ENCODE measurements at regions not wholly inside any gene's neighbourhood (a gene's known extent, or its start where the extent isn't known, plus 50 kb on each side); places are given as distances from the start of the nearest gene placed in this dataset.

- no peak for DNase-seq
Measured at GRCh38 chr12:128052777-128053176, 214.2 kb upstream of the TMEM132C start.

DNA sequence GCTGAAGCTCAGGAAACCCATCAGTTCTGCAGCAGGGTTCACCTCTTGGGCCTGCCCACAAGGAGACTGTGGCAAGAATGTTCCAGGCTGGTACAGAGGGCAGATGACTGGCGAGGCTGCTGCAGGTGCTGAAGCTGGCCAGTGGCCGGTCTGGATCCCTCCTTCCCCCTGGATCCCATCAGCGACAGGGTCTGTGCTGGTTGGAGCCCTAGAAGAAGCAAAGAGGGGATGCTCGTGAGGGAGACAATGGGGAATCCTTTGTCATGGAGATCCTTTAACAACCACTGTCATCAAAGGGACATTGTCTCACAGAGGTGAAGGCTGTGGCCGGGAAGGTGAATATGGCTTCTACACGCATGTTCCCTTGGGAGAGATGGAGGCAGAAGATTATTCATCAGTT, 211.4 kb upstream of the TMEM132C start:
- DNase-seq: no peak

DNA sequence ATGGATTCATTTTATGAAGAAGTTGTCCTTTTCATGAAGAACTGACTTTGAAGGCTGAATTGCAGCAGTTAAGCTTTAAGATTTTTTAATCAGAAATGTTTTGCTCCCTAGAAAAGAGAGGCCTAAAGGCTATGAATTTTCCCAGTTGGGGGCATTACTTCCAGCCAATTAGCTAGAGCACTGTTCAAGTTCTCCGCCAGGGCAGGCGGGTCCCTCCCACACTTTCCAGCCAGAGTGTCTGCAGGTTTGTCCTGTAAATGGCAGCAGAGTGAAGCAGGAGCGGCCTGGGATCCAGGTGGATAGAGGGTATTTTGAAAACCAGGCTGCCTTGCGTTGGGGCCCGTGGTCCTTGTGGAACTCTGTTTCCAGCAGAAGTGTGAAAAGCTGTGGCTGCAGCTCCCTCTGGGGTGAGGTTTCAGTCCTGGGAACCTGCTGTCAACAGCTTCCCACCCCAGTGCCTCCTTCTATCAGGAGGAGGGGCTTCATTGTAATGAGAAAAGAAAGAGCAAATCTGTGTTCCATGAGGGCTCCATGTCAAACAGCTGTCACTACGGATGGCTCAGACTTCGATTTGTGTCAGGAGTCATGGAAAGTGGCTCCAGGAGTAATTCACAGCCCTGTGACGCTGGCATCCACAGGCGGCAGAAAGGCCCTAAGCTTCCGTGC, 210.7 kb upstream of the TMEM132C start:
- no peak for DNase-seq

DNA sequence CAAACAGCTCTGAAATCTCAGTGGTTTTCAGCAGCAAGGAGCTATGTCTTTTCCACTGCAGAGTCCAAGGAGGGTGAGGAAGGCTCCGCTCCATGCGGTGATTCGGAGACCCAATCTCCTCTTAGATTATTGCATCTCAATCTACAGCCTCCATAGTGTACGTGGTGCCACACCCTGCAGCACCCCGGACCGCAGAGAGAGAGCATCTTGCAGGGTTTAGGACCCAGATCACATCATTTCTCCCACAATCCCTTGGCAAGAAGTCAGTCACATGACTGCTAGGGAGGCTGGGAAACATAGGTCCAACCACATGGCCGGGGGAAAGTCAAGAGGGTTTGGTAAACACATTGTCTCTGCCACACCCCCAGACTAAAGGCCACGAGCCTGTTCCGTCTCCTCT, 209.4 kb upstream of the TMEM132C start:
- no peak for DNase-seq

DNA sequence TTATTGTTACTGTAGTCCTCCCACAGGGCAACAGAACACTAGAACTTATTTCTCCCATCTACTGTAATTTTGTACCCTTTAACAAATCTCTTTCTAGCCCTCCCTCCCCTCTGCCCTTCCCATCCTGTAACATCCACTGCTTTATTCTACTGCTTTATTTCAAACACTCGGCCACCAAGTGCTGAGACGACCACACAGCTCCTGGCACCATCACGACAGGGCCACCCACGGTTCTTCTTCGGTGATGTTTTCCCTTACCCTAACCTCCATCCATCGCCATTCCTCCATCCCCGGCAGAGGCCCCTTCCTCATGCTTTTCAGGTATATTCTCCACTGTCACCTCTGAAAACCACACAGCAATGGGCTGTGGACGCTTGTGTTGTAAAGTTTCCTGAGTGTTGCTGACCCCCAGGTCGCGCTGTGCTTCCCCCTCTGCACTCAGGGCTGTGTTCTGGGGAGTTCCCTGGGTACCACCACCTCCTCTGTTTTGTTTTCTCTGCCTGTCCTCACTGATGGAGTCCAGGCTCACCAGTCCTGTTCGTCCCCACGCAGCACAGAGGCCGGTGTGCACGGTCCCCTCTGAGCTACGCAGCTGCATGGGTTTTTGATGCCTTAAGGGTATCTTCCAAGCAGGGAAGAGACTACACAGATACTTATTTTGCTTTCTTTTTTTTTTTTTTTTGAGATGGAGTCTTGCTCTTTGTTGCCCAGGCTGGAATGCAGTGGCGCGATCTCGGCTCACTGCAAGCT, 207.2 kb upstream of the TMEM132C start:
- DNase-seq: no peak

DNA sequence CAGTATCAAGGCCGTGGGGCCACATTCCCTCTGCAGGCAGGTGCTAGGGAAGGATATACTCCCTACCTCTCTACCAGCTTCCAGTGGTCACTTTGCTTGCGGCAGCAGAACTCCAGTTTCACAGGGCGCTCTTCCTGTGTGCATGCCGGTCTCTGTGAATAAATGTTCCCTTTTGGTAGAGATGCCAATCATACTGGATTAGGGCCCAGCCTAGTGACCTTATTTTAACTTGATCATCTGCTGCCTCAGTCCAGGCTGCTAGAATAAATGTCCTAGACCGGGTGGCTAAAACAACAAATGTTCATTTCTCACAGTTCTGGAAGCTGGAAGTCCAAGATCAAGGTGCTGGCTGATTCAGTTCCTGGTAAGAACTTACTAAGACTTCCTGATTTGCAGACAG, 198.8 kb upstream of the TMEM132C start:
- no peak for DNase-seq

- no peak for DNase-seq
Measured at GRCh38 chr12:128069359-128069997, 197.5 kb upstream of the TMEM132C start.

GRCh38 chr12:128073937-128074336, 193.0 kb upstream of the TMEM132C start:
- no peak for DNase-seq

- no peak for DNase-seq
Measured at GRCh38 chr12:128075332-128075731, 191.6 kb upstream of the TMEM132C start.

DNA sequence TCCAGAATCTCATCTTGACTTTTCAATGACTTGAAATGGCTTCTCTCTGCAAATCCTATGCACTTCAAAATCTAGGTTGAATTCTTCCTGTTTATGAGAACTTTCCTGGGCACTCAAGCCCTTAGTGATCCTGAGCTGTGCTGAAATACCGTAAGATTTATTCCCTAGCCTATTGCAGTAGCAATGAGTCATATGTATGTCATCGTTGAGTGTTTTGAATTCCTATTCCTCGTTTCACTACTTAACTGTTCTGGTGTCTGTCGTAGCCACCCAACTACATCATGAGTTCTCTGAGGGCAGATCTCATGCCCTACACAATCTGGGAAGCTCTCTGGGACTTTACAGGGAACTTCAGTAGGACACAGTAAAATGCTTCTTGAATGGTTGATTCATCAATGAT, 190.8 kb upstream of the TMEM132C start:
- DNase-seq: no peak

DNA sequence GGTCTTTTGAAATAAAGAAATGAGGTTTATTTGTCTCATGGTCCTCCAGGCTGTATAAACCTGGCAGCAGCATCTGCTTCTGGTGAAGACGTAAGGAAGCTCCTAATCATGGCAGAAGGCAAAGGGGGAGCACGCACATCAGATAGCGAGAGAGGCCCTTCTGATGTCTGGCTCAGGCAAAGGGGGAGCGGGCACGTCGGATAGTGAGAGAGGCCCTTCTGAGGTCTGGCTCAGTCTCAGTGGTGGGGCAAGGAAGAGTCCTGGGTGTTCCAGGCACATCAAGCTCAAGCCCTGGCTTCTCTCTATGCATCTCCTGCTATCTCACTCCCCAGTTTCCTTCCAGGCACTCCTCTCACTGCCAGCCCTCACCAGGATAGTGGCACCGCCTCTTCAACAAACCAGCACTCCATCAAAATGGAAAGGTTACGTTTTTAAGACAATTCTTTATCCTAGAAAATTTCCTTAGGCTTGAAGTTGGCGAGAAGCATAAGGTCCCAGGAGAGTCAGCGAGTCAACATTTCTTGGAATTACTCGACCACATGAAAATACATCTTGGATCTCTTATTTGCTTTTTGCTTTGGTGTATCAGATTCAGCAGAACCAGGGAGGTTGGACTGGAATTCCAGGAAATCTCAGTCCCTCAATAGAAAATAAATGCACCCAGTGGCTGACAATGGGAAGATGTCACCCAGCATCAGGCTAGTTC, 189.6 kb upstream of the TMEM132C start:
- no peak for DNase-seq

DNA sequence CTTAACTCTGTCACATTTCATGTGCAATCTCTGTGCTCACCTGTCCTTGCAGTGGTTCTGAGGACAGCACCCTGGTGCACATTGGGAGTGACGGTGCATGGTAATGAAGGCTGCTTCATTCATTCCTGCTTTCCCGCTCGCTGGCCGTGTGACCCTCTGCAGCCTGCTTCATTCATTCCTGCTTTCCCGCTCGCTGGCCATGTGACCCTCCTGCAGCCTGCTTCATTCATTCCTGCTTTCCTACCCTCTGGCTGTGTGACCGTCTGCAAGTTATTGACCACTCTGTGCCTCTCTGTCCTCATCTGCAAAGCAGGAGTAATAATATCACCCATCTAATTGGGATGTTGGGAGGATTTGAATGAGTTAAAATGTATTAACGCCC, 189.1 kb upstream of the TMEM132C start:
- DNase-seq: no peak

DNA sequence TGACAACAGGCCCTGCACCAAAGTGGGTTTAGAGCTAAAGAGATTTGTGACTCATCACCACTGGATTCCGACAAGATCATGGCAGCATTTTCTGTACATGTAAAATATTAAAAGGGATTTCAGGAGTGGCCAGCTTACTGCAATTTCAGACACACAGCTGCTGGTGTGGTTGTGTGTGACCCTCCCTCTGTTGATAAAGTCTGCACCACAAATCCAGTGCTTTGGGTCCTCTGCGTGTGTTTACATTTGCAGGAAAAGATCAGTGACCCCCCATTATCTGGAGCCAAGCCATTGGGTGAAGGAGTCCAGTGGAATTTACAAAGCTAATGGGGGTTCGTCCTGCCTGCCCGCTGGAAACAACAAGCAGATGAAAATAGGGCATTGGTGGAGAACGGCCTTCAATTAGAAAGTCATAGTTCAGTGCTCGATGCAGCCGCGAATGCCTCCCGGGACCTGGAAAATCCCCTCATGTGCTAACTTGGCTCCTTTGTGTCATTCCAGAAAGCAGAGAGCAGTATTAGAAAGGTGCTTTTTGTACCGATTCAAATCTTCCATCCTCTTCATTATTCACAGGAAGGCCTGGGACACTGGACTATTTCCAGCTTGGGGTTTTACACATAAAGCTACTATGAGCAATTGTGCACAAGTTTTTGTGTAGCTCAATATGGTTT, 188.5 kb upstream of the TMEM132C start:
- no peak for DNase-seq

DNA sequence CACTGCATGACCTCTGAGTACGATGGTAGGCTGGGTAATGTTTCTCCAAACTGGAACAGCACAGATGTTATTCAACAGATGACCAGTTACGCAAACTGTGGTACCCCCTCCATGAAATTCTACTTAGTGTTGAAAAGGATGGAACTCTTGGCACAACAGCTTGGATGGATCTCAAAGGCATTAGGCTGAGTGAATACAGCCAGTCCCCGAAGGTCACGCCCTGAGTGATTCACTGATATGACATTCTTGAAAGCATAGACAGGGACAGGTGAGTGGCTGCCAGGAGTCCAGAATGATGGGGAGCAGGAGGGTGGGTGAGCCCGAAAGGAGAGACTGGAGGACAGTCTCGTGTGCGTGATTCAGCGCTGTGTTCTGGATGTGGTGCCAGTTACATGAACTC, 187.5 kb upstream of the TMEM132C start:
- no peak for DNase-seq

DNA sequence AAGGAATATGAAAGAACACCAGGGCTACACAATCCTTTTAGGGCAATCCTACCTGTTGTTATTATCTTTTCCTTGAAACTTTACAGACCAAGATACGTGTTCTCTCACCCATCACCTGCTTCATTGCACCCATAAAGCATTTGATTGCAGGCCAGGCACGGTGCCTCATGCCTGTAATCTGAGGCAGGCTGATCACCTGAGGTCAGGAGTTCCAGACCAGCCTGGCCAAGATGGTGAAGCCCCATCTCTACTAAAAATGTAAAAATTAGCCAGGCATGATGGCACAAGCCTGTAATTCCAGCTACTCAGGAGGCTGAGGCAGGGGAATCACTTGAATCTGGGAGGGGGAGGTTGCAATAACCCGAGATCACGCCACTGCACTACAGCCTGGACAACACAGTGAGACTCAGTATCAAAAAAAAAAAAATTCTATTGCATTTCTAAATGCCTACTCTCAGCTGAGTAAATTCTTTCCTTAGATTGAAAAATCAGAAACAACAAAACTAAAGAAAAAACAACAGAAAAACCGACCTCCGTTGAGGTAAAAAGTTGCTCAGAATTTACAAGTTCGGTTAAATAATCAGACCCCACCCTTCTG, 183.7 kb upstream of the TMEM132C start:
- no peak for DNase-seq

GRCh38 chr12:128088926-128089325, 178.0 kb upstream of the TMEM132C start:
- no peak for DNase-seq

- DNase-seq: no peak
Measured at GRCh38 chr12:128089961-128090360, 177.0 kb upstream of the TMEM132C start.

- DNase-seq: no peak
Measured at GRCh38 chr12:128091101-128091720, 175.8 kb upstream of the TMEM132C start.

- no peak for DNase-seq
Measured at GRCh38 chr12:128091951-128092382, 175.0 kb upstream of the TMEM132C start.

- no peak for DNase-seq
Measured at GRCh38 chr12:128098730-128099129, 168.2 kb upstream of the TMEM132C start.

DNA sequence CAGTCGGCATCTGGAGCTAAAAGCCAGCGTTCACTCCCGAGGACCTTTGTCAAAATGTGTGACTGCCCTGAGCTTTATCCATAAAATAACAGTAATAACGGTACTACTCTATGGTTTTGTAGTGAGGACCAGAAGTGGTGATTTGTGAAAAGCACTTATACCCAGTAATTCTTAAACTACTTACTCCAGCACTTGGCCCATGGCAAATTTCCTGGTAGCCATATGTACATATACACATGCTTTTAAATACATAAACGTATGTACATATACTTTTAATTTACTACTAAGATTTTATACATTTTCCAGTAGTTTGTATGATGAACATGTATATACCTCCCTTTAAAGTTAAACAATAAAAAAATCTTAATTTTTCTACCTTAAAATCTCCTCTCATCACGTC, 163.8 kb upstream of the TMEM132C start:
- DNase-seq: no peak

GRCh38 chr12:128109236-128109635, 157.7 kb upstream of the TMEM132C start:
- no peak for DNase-seq
